Keratinocyte (primary cell): ENCODE measurements at regions not wholly inside any gene's neighbourhood (a gene's known extent, or its start where the extent isn't known, plus 50 kb on each side); places are given as distances from the start of the nearest gene placed in this dataset.
"Not testable (repeated sequence)": the region's sequence is repeated elsewhere in the genome, so short reads cannot be mapped to it uniquely, and the experiment has no call there.

Source experiments
- DNase-seq: peaks from one replicate; pipeline ENCODE4 v3.0.0-alpha.2; 2011; ENCODE audit warnings: low read depth, missing footprints, low spot score
- FAIRE-seq: peaks from 2 replicates; lab custom pipeline; 2011; peaks lifted over from hg19 to GRCh38; lab: Jason Lieb, UNC
- H2AFZ ChIP-seq: 2 replicates; pipeline ENCODE4 v1.6.0; 2012; ENCODE audit warnings: low read length, control low read depth, inconsistent platforms; ENCODE audit not compliant: control insufficient read depth
- H3K27ac ChIP-seq: 2 replicates; pipeline ENCODE4 v1.5.1; 2011; ENCODE audit warnings: low read length; ENCODE audit not compliant: control insufficient read depth, insufficient read depth
- H3K27me3 ChIP-seq: 3 replicates; pipeline ENCODE4 v1.6.0; 2011; ENCODE audit warnings: low read length; ENCODE audit not compliant: control insufficient read depth, insufficient read depth; ENCODE audit errors: extremely low read depth
- H3K36me3 ChIP-seq, 2 experiments: 2 replicates in 1 of 2; 3 replicates in 1 of 2; pipeline ENCODE4 v1.5.1; 2011; ENCODE audit warnings: low read length in 2 of 2, mild to moderate bottlenecking in 1 of 2; ENCODE audit not compliant: control insufficient read depth in 2 of 2, insufficient read depth in 2 of 2; ENCODE audit errors: extremely low read depth in 1 of 2
- H3K4me1 ChIP-seq: 3 replicates; pipeline ENCODE4 v1.5.1; 2011; ENCODE audit warnings: low read length; ENCODE audit not compliant: control insufficient read depth, insufficient read depth; ENCODE audit errors: extremely low read depth
- H3K4me2 ChIP-seq: 3 replicates; pipeline ENCODE4 v1.6.0; 2011; ENCODE audit warnings: low read depth, low read length; ENCODE audit not compliant: control insufficient read depth, insufficient read depth; ENCODE audit errors: extremely low read depth
- H3K4me3 ChIP-seq, 3 experiments: fragments of 200-600 bp in 1 of 3; sonication (generic) in 1 of 3; 2 replicates in 2 of 3; 3 replicates in 1 of 3; pipeline ENCODE4 v1.5.1; 2011 to 2016; ENCODE audit warnings: low read length in 3 of 3, mild to moderate bottlenecking in 3 of 3, control low read depth in 2 of 3, inconsistent platforms in 1 of 3, low read depth in 1 of 3, mixed read lengths in 1 of 3, mixed run types in 1 of 3, moderate library complexity in 1 of 3; ENCODE audit not compliant: control insufficient read depth in 2 of 3, insufficient read depth in 2 of 3; ENCODE audit errors: extremely low read depth in 1 of 3
- H3K79me2 ChIP-seq: 2 replicates; pipeline ENCODE4 v1.6.0; 2012; ENCODE audit warnings: low read length; ENCODE audit not compliant: control insufficient read depth, insufficient read depth
- H3K9ac ChIP-seq: 3 replicates; pipeline ENCODE4 v1.6.0; 2011; ENCODE audit warnings: low read length; ENCODE audit not compliant: control insufficient read depth, insufficient read depth; ENCODE audit errors: extremely low read depth
- H3K9me1 ChIP-seq: 3 replicates; pipeline ENCODE4 v1.6.0; 2011; ENCODE audit warnings: low read length; ENCODE audit not compliant: control insufficient read depth, insufficient read depth; ENCODE audit errors: extremely low read depth
- H3K9me3 ChIP-seq: 2 replicates; pipeline ENCODE4 v1.5.1; 2012; ENCODE audit warnings: low read depth, low read length; ENCODE audit not compliant: control insufficient read depth
- H4K20me1 ChIP-seq: 3 replicates; pipeline ENCODE4 v1.6.0; 2011; ENCODE audit warnings: low read length; ENCODE audit not compliant: control insufficient read depth, insufficient read depth; ENCODE audit errors: extremely low read depth
- EZH2 ChIP-seq: IDR thresholded peaks from one replicate; pipeline ENCODE4 v1.6.1; 2012; ENCODE audit warnings: inconsistent platforms, mild to moderate bottlenecking, low read length, moderate library complexity
- dilution Hi-C: fragments of 300-500 bp; cut with MboI; formaldehyde crosslinking; loops from one replicate; pipeline ENCODE4 v1.7.0; 2020; ENCODE audit warnings: low sequenced_read_pairs; ENCODE audit not compliant: extremely low pct_ligation_motif_present
- TF ChIP-seq, protein P1 (sequence below), 3 experiments: IDR thresholded peaks in 1 of 3; conservative IDR thresholded peaks in 1 of 3; optimal IDR thresholded peaks in 1 of 3; 2 replicates in 2 of 3; 3 replicates in 1 of 3; pipeline versions ENCODE3 to v1.5.1; 2011; ENCODE audit warnings: low read length in 3 of 3, mild to moderate bottlenecking in 3 of 3, moderate library complexity in 2 of 3, control low read depth in 1 of 3, inconsistent platforms in 1 of 3; ENCODE audit not compliant: insufficient read depth in 2 of 3; ENCODE audit errors: extremely low read depth in 1 of 3

DNA sequence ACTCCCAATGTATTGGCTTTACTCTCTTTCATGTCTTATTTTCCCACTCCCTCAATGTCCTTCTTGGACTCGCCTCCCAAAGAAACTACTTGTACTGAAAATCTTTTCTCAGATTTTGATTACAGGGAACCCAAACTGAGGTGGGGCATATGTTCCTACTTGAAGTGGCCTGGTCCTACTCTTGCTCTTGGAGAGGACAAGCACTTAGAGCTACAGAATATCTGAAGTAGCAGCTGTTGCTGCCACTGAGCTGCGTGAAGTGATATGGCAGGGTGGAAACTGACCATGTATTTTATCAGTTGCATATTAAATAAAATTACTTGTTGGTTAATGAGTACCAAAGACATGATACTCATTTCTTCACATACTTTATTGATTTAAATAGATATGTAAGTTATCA, 129.5 kb downstream of the TSEN15 start:
- no peak for FAIRE-seq

GRCh38 chr1:184183919-184184318, 132.4 kb downstream of the TSEN15 start:
- no peaks in the 10 kb centered on the region for H4K20me1 ChIP-seq
- FAIRE-seq (no peak), DNase-seq (no peak)
- dilution Hi-C loops, result no loop called here
- H3K4me1 ChIP-seq, result no peaks in the 10 kb centered on the region
- no peaks in the 10 kb centered on the region for H3K27me3 ChIP-seq
- no peaks in the 10 kb centered on the region for H3K9me3 ChIP-seq
- no peaks in the 10 kb centered on the region for H3K79me2 ChIP-seq
- H3K9ac ChIP-seq, result no peak overlapping the region
- H3K9me1 ChIP-seq, result no peaks in the 10 kb centered on the region
- H3K36me3 ChIP-seq, result no peaks in the 10 kb centered on the region
- no peak overlapping the region for H3K27ac ChIP-seq
- no peak overlapping the region for H3K4me2 ChIP-seq
- no peak overlapping the region for H3K4me3 ChIP-seq
- TF ChIP-seq, protein P1, sequence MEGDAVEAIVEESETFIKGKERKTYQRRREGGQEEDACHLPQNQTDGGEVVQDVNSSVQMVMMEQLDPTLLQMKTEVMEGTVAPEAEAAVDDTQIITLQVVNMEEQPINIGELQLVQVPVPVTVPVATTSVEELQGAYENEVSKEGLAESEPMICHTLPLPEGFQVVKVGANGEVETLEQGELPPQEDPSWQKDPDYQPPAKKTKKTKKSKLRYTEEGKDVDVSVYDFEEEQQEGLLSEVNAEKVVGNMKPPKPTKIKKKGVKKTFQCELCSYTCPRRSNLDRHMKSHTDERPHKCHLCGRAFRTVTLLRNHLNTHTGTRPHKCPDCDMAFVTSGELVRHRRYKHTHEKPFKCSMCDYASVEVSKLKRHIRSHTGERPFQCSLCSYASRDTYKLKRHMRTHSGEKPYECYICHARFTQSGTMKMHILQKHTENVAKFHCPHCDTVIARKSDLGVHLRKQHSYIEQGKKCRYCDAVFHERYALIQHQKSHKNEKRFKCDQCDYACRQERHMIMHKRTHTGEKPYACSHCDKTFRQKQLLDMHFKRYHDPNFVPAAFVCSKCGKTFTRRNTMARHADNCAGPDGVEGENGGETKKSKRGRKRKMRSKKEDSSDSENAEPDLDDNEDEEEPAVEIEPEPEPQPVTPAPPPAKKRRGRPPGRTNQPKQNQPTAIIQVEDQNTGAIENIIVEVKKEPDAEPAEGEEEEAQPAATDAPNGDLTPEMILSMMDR (optimal IDR thresholded peaks at IDR 0.05 in 1 of 3, IDR thresholded peaks at IDR 0.05 in 1 of 3, conservative IDR thresholded peaks at IDR 0.05 in 1 of 3; ENCODE audit: extremely low read depth in 1 of 3, insufficient read depth in 2 of 3, low read length in 3 of 3), result no peak
- no peak for TF ChIP-seq EZH2
- no peak overlapping the region for H2AFZ ChIP-seq

More for the DNA sequence above, 129.5 kb downstream of the TSEN15 start:
- no peaks in the 10 kb centered on the region for H3K9me3 ChIP-seq
- no peak overlapping the region for H3K9ac ChIP-seq
- dilution Hi-C loops, result no loop called here
- no peaks in the 10 kb centered on the region for H3K36me3 ChIP-seq
- no peak overlapping the region for H3K4me2 ChIP-seq
- no peak for TF ChIP-seq EZH2
- TF ChIP-seq, protein P1 (optimal IDR thresholded peaks at IDR 0.05 in 1 of 3, IDR thresholded peaks at IDR 0.05 in 1 of 3, conservative IDR thresholded peaks at IDR 0.05 in 1 of 3; ENCODE audit: extremely low read depth in 1 of 3, insufficient read depth in 2 of 3, low read length in 3 of 3), result no peak
- H4K20me1 ChIP-seq, result no peaks in the 10 kb centered on the region
- no peaks in the 10 kb centered on the region for H3K9me1 ChIP-seq
- no peaks in the 10 kb centered on the region for H3K27me3 ChIP-seq
- H2AFZ ChIP-seq, result no peak overlapping the region
- DNase-seq, result no peak
- no peaks in the 10 kb centered on the region for H3K4me1 ChIP-seq
- H3K27ac ChIP-seq, result no peak overlapping the region
- H3K79me2 ChIP-seq, result no peaks in the 10 kb centered on the region
- no peak overlapping the region for H3K4me3 ChIP-seq

DNA sequence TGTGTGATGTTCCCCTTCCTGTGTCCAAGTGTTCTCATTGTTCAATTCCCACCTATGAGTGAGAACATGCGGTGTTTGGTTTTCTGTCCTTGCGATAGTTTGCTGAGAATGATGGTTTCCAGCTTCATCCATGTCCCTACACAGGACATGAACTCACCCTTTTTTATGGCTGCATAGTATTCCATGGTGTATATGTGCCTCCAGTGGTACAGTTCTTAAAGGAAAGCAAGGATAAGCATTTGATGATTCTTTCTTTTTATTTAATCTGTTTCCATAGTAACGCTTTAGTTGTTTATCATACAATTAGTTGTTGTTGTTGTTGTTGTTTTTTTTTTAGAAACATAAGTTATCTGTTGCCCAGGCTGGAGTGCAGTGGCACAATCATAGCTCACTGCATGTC, 133.1 kb downstream of the TSEN15 start:
- H3K4me2 ChIP-seq, H3K9ac ChIP-seq, H3K9me1 ChIP-seq, H4K20me1 ChIP-seq, H3K4me3 ChIP-seq, DNase-seq, FAIRE-seq, H3K79me2 ChIP-seq, H3K4me1 ChIP-seq, H3K27me3 ChIP-seq, H3K27ac ChIP-seq, H3K9me3 ChIP-seq, H3K36me3 ChIP-seq, dilution Hi-C loops, H2AFZ ChIP-seq: not testable (repeated sequence)
